Gastrocnemius medialis (tissue), 4 donors: ENCODE measurements at regions not wholly inside any gene's neighbourhood (a gene's known extent, or its start where the extent isn't known, plus 50 kb on each side); places are given as distances from the start of the nearest gene placed in this dataset.

Experiments used
- CTCF ChIP-seq, 5 experiments: fragments of 450-650 bp in 3 of 5; fragments of 200-600 bp in 2 of 5; sonication (generic) in 2 of 5; IDR thresholded peaks in 4 of 5; conservative IDR thresholded peaks in 1 of 5; 1 replicate in 4 of 5; 2 replicates in 1 of 5; pipeline ENCODE4 v1.5.1; 2016 to 2019; ENCODE audit warnings: antibody characterized with exemption in 5 of 5, mild to moderate bottlenecking in 3 of 5, moderate library complexity in 3 of 5
- POLR2A ChIP-seq, 2 donors: fragments of 450-650 bp; IDR thresholded peaks; one replicate each; pipeline ENCODE4 v1.6.1; 2017; ENCODE audit warnings: antibody characterized with exemption in 2 of 2, mild to moderate bottlenecking in 2 of 2, moderate library complexity in 2 of 2

GRCh38 chr6:81950877-81951276 lies 198.4 kb upstream of the TENT5A start:
- no peak for TF ChIP-seq CTCF (IDR thresholded peaks at IDR 0.05 in 4 of 5, conservative IDR thresholded peaks at IDR 0.05 in 1 of 5)
- TF ChIP-seq POLR2A (IDR thresholded peaks at IDR 0.05): no peak
